ENCODE measurements at regions not wholly inside any gene's neighbourhood (a gene's known extent, or its start where the extent isn't known, plus 50 kb on each side); places are given as distances from the start of the nearest gene placed in this dataset.

- TF ChIP-seq EP300 (IDR thresholded peaks at IDR 0.05) (no peak), CTCF (IDR thresholded peaks at IDR 0.05) (no peak)
These were observed 209.7 kb downstream of the SPRY1 start for GRCh38 chr4:123606336-123606735.
